ENCODE measurements at regions not wholly inside any gene's neighbourhood (a gene's known extent, or its start where the extent isn't known, plus 50 kb on each side); places are given as distances from the start of the nearest gene placed in this dataset.

GRCh38 chr13:67614013-67614412 is 383.9 kb upstream of the PCDH9 start:
- DNase-seq (ENCODE audit: low read depth in 1 of 2, low spot score in 1 of 2): no peak
- no peak overlapping the region for H3K4me3 ChIP-seq (replicated peaks; ENCODE audit: insufficient read depth, low read length)
- no peak for TF ChIP-seq POLR2AphosphoS5 (IDR thresholded peaks at IDR 0.05; ENCODE audit: low read depth)
- TF ChIP-seq GABPA (IDR thresholded peaks at IDR 0.05; ENCODE audit: low read depth): no peak
- TF ChIP-seq CTCF (IDR thresholded peaks at IDR 0.05; ENCODE audit: insufficient read depth, low read length): no peak
- TF ChIP-seq REST (IDR thresholded peaks at IDR 0.05; ENCODE audit: insufficient replicate concordance, low read depth): no peak
- no peak for TF ChIP-seq SPI1 (IDR thresholded peaks at IDR 0.05; ENCODE audit: borderline replicate concordance, low read depth)
- no peak overlapping the region for H3K27ac ChIP-seq (replicated peaks)
- H3K27me3 ChIP-seq (ENCODE audit: insufficient read depth, poor library complexity, severe bottlenecking): no peaks in the 10 kb centered on the region

- Histone ChIP-seq H3K27ac (replicated peaks) (no peak overlapping the region), H3K27me3 (ENCODE audit: insufficient read depth, poor library complexity, severe bottlenecking) (no peaks in the 10 kb centered on the region), H3K4me3 (replicated peaks; ENCODE audit: insufficient read depth, low read length) (no peak overlapping the region)
- TF ChIP-seq SPI1 (IDR thresholded peaks at IDR 0.05; ENCODE audit: borderline replicate concordance, low read depth): no peak
- no peak for TF ChIP-seq CTCF (IDR thresholded peaks at IDR 0.05; ENCODE audit: insufficient read depth, low read length)
- no peak for TF ChIP-seq GABPA (IDR thresholded peaks at IDR 0.05; ENCODE audit: low read depth)
- TF ChIP-seq POLR2AphosphoS5 (IDR thresholded peaks at IDR 0.05; ENCODE audit: low read depth): no peak
- TF ChIP-seq REST (IDR thresholded peaks at IDR 0.05; ENCODE audit: insufficient replicate concordance, low read depth): no peak
- no peak for DNase-seq (ENCODE audit: low read depth in 1 of 2, low spot score in 1 of 2)
These were observed 358.5 kb upstream of the PCDH9 start for GRCh38 chr13:67588607-67589006.

GRCh38 chr13:67577361-67577760 is 347.2 kb upstream of the PCDH9 start:
- H3K27me3 ChIP-seq (ENCODE audit: insufficient read depth, poor library complexity, severe bottlenecking): no peaks in the 10 kb centered on the region
- TF ChIP-seq REST (IDR thresholded peaks at IDR 0.05; ENCODE audit: insufficient replicate concordance, low read depth) (no peak), CTCF (IDR thresholded peaks at IDR 0.05; ENCODE audit: insufficient read depth, low read length) (no peak), POLR2AphosphoS5 (IDR thresholded peaks at IDR 0.05; ENCODE audit: low read depth) (no peak), GABPA (IDR thresholded peaks at IDR 0.05; ENCODE audit: low read depth) (no peak), SPI1 (IDR thresholded peaks at IDR 0.05; ENCODE audit: borderline replicate concordance, low read depth) (no peak)
- H3K4me3 ChIP-seq (replicated peaks; ENCODE audit: insufficient read depth, low read length): no peak overlapping the region
- H3K27ac ChIP-seq (replicated peaks): no peak overlapping the region
- DNase-seq (ENCODE audit: low read depth in 1 of 2, low spot score in 1 of 2): no peak

All from HL-60 (cell line).